SU-DHL-6 (cell line): ENCODE measurements at regions not wholly inside any gene's neighbourhood (a gene's known extent, or its start where the extent isn't known, plus 50 kb on each side); places are given as distances from the start of the nearest gene placed in this dataset.

Experiments
- H2AFZ ChIP-seq: fragments of 200-600 bp; sonication (generic); 2 replicates; pipeline ENCODE4 v1.6.1; 2014; ENCODE audit warnings: low read depth, mild to moderate bottlenecking, moderate library complexity, mixed read lengths, antibody characterized with exemption, low read length; ENCODE audit not compliant: severe bottlenecking
- H3F3A ChIP-seq: fragments of 200-600 bp; shearing (Covaris generic); 2 replicates; pipeline ENCODE4 v1.6.0; 2016; ENCODE audit warnings: antibody characterized with exemption, mild to moderate bottlenecking; ENCODE audit not compliant: insufficient read depth
- H3K27ac ChIP-seq: fragments of 200-600 bp; sonication (generic); 2 replicates; pipeline ENCODE4 v1.5.1; 2016; ENCODE audit warnings: low read depth, mild to moderate bottlenecking, low read length, moderate library complexity, mixed read lengths
- H3K27me3 ChIP-seq: fragments of 200-600 bp; sonication (generic), shearing (Covaris generic); 2 replicates; pipeline ENCODE4 v1.6.0; 2014; ENCODE audit warnings: mild to moderate bottlenecking, low read length
- H3K36me3 ChIP-seq: fragments of 200-600 bp; sonication (generic); 2 replicates; pipeline ENCODE4 v1.6.1; 2014; ENCODE audit warnings: mild to moderate bottlenecking, low read length, mixed read lengths
- H3K4me2 ChIP-seq: fragments of 300-600, 200-600 bp; shearing (Covaris generic), sonication (generic); 2 replicates; pipeline ENCODE4 v1.6.0; 2014; ENCODE audit warnings: low read length, low read depth, mild to moderate bottlenecking; ENCODE audit not compliant: poor library complexity, severe bottlenecking
- H3K4me3 ChIP-seq: fragments of 200-600 bp; sonication (generic); 2 replicates; pipeline ENCODE4 v1.5.1; 2014; ENCODE audit warnings: antibody characterized with exemption, low read length, mild to moderate bottlenecking, mixed read lengths; ENCODE audit not compliant: insufficient read depth, poor library complexity, severe bottlenecking
- H3K79me2 ChIP-seq: fragments of 200-600 bp; sonication (generic); 2 replicates; pipeline ENCODE4 v1.6.1; 2014; ENCODE audit warnings: mild to moderate bottlenecking, low read length, moderate library complexity; ENCODE audit not compliant: insufficient read depth
- H3K9ac ChIP-seq: fragments of 200-600 bp; sonication (generic); 2 replicates; pipeline ENCODE4 v1.7.0; 2014; ENCODE audit warnings: mild to moderate bottlenecking, low read length
- H3K9me2 ChIP-seq: fragments of 200-600 bp; sonication (generic); replicated peaks from 2 replicates; pipeline ENCODE4 v1.6.1; 2014; ENCODE audit warnings: low read length; ENCODE audit not compliant: insufficient read depth
- H3K9me3 ChIP-seq: fragments of 200-600 bp; sonication (generic); 2 replicates; pipeline ENCODE4 v1.6.1; 2014; ENCODE audit warnings: low read length, mixed read lengths; ENCODE audit not compliant: insufficient read depth
- H4K20me1 ChIP-seq: fragments of 200-600 bp; sonication (generic); 2 replicates; pipeline ENCODE4 v1.6.1; 2014; ENCODE audit warnings: low read depth, mild to moderate bottlenecking, antibody characterized with exemption, low read length, moderate library complexity, mixed read lengths
- EZH2phosphoT487 ChIP-seq: fragments of 200-600 bp; sonication (generic), shearing (Covaris generic); conservative IDR thresholded peaks from 2 replicates; pipeline ENCODE4 v1.6.1; 2018; ENCODE audit warnings: mild to moderate bottlenecking, antibody characterized with exemption, low read length, moderate library complexity, mixed read lengths
- TF ChIP-seq, protein P1 (sequence below): fragments of 200-600 bp; sonication (generic); IDR thresholded peaks from one replicate; pipeline ENCODE4 v1.5.1; 2017; ENCODE audit warnings: antibody characterized with exemption, mild to moderate bottlenecking, low read length, moderate library complexity; ENCODE audit not compliant: insufficient read depth, poor library complexity, severe bottlenecking

DNA sequence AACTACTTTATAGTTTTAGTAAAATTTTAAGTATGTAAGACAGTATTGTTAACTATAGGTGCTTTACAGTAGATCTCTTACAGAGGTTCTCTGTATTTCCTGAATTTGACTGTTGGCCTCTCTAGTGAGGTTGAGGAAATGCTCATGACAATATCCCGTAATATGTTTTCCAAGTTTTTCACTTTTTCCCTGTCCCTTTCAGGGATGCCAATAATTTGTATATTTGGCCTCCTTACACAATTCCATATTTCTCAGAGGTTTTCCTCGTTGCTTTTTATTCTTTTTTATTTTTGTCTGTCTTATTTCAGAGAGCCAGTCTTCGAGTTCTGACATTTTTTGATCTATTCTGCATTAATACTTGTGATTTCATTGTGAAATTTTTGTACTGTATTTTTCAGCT lies 233.7 kb upstream of the PDE3A start:
- TF ChIP-seq, protein P1, sequence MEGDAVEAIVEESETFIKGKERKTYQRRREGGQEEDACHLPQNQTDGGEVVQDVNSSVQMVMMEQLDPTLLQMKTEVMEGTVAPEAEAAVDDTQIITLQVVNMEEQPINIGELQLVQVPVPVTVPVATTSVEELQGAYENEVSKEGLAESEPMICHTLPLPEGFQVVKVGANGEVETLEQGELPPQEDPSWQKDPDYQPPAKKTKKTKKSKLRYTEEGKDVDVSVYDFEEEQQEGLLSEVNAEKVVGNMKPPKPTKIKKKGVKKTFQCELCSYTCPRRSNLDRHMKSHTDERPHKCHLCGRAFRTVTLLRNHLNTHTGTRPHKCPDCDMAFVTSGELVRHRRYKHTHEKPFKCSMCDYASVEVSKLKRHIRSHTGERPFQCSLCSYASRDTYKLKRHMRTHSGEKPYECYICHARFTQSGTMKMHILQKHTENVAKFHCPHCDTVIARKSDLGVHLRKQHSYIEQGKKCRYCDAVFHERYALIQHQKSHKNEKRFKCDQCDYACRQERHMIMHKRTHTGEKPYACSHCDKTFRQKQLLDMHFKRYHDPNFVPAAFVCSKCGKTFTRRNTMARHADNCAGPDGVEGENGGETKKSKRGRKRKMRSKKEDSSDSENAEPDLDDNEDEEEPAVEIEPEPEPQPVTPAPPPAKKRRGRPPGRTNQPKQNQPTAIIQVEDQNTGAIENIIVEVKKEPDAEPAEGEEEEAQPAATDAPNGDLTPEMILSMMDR: no peak
- TF ChIP-seq EZH2phosphoT487: no peak
- no peaks in the 10 kb centered on the region for H3K36me3 ChIP-seq
- no peak overlapping the region for H3K4me3 ChIP-seq
- no peaks in the 10 kb centered on the region for H4K20me1 ChIP-seq
- no peak overlapping the region for H3K27ac ChIP-seq
- no peaks in the 10 kb centered on the region for H3K79me2 ChIP-seq
- H3K4me2 ChIP-seq: no peak overlapping the region
- no peak overlapping the region for H2AFZ ChIP-seq
- no peaks in the 10 kb centered on the region for H3K9me3 ChIP-seq
- no peaks in the 10 kb centered on the region for H3K27me3 ChIP-seq
- H3K9me2 ChIP-seq: no peaks in the 10 kb centered on the region
- no peak overlapping the region for H3K9ac ChIP-seq
- H3F3A ChIP-seq: no peaks in the 10 kb centered on the region

DNA sequence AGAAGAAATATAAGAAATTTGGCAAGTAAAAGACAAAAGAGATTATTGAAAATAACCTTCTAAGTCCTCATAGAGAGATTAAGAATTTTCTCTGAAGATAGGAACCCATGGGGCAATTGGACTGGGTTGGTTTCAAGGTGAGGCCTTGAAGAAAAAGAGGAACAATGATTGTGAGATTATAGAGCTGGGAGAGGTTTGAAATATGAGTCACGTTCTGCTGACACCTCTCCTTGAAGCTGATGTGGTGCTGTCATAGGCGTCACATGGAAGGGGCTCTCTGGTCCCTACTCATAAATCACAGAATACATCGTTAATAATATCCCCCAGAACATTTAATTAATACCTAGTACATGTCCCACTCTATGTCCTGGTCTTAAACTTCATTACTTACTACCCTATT lies 227.6 kb upstream of the PDE3A start:
- Histone ChIP-seq H3K9me3 (no peaks in the 10 kb centered on the region), H3K4me3 (no peak overlapping the region), H3K27ac (no peak overlapping the region), H3K36me3 (no peaks in the 10 kb centered on the region), H3K27me3 (no peaks in the 10 kb centered on the region), H4K20me1 (no peaks in the 10 kb centered on the region), H3K4me2 (no peak overlapping the region), H2AFZ (no peak overlapping the region), H3K79me2 (no peaks in the 10 kb centered on the region), H3K9ac (no peak overlapping the region), H3K9me2 (no peaks in the 10 kb centered on the region), H3F3A (no peaks in the 10 kb centered on the region)
- no peak for TF ChIP-seq EZH2phosphoT487
- TF ChIP-seq, protein P1: no peak

DNA sequence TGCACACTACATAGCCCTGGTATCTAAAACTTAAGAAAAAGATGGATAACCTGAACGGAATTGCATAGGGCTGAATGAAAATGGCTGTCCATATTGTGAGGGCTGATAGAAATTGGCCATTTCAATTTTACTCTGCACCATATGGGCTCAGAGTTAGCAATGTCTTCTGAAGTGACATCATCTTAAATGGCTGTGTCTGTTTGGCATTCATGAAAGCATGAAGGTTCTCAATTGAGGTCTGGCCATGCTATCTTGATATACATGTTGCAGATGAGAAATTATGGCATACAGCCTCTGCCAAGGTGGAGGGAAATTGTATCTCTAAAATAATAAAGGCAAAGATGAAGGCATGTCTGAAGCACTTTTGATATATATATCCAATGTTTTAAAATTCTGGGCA lies 226.0 kb upstream of the PDE3A start:
- Histone ChIP-seq H3K36me3 (no peaks in the 10 kb centered on the region), H3K79me2 (no peaks in the 10 kb centered on the region), H3K4me3 (no peak overlapping the region), H3K9me3 (no peaks in the 10 kb centered on the region), H4K20me1 (no peaks in the 10 kb centered on the region), H3K4me2 (no peak overlapping the region), H3F3A (no peaks in the 10 kb centered on the region), H3K9me2 (no peaks in the 10 kb centered on the region), H2AFZ (no peak overlapping the region), H3K9ac (no peak overlapping the region), H3K27ac (no peak overlapping the region), H3K27me3 (no peaks in the 10 kb centered on the region)
- TF ChIP-seq, protein P1: no peak
- no peak for TF ChIP-seq EZH2phosphoT487

- Histone ChIP-seq H3K9me2 (no peaks in the 10 kb centered on the region), H3F3A (no peaks in the 10 kb centered on the region), H3K36me3 (no peaks in the 10 kb centered on the region), H3K27me3 (no peaks in the 10 kb centered on the region), H2AFZ (no peak overlapping the region), H3K9ac (no peak overlapping the region), H3K4me2 (no peak overlapping the region), H3K4me3 (no peak overlapping the region), H3K27ac (no peak overlapping the region), H3K9me3 (no peaks in the 10 kb centered on the region), H4K20me1 (no peaks in the 10 kb centered on the region), H3K79me2 (no peaks in the 10 kb centered on the region)
- TF ChIP-seq, protein P1: no peak
- no peak for TF ChIP-seq EZH2phosphoT487
Observed at GRCh38 chr12:20142956-20143355, 225.4 kb upstream of the PDE3A start.
